C4-2B (cell line): ENCODE measurements at regions not wholly inside any gene's neighbourhood (a gene's known extent, or its start where the extent isn't known, plus 50 kb on each side); places are given as distances from the start of the nearest gene placed in this dataset.

ENCODE experiments used
- H3K27ac ChIP-seq: fragments of 450-650 bp; 2 replicates; pipeline ENCODE4 v1.5.1; 2017
- ZFX ChIP-seq: fragments of 450-650 bp; IDR thresholded peaks from 2 replicates; pipeline ENCODE4 v1.6.1; 2017
- TF ChIP-seq, protein P1 (sequence below): fragments of 450-650 bp; conservative IDR thresholded peaks from 2 replicates; pipeline ENCODE4 v1.5.1; 2017; ENCODE audit warnings: mild to moderate bottlenecking

DNA sequence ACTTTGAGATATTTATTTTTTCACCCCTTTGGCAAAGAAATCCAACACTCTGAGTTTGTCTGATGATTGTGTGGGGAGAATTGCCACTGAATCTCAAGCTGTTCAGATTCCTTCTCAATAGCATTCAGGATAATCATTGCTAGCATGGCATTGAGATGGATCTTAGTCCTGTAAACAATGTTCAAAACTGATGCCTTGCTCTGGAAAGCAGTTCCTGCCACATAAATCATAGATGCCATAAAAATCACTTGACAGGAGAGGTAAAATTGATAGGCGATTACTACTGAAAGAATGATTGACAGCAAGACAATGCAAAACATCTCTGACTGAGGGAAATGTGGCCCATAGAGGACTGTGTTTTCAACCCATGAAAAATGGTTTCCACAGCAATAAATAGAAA is 915.6 kb downstream of the TRHDE start:
- TF ChIP-seq, protein P1, sequence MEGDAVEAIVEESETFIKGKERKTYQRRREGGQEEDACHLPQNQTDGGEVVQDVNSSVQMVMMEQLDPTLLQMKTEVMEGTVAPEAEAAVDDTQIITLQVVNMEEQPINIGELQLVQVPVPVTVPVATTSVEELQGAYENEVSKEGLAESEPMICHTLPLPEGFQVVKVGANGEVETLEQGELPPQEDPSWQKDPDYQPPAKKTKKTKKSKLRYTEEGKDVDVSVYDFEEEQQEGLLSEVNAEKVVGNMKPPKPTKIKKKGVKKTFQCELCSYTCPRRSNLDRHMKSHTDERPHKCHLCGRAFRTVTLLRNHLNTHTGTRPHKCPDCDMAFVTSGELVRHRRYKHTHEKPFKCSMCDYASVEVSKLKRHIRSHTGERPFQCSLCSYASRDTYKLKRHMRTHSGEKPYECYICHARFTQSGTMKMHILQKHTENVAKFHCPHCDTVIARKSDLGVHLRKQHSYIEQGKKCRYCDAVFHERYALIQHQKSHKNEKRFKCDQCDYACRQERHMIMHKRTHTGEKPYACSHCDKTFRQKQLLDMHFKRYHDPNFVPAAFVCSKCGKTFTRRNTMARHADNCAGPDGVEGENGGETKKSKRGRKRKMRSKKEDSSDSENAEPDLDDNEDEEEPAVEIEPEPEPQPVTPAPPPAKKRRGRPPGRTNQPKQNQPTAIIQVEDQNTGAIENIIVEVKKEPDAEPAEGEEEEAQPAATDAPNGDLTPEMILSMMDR: no peak
- no peak overlapping the region for H3K27ac ChIP-seq

DNA sequence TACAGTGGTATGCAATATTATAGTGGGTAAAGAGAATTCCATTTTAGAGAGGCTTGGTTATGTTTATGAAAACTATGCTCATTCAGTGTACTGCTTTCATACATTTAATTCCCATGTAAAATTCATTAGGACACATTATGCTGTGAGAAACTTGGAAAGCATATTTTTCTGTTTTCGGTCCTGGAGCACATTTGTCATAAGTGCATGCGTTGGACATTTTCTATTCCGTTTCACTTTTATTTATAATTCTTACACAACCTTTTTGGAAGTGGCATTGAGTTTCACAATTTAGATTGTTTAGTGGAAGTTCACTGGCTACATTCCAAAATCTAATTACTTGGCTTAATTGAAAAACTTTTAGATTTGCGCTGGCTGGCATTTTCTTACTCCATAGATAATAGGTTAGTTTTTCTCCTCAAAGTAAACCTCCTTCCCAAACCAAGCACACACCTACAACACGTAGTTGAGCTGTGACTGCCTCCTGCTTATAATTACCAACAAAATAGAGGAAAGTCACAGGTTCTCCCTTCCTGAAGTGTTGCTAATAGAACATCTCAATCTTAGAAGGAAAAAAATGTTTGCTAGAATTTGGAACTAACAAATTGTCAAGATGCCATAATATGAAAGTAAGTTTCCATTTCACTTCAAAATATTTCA is 938.5 kb downstream of the TRHDE start:
- no peak overlapping the region for H3K27ac ChIP-seq
- no peak for TF ChIP-seq ZFX
- TF ChIP-seq, protein P1: no peak

DNA sequence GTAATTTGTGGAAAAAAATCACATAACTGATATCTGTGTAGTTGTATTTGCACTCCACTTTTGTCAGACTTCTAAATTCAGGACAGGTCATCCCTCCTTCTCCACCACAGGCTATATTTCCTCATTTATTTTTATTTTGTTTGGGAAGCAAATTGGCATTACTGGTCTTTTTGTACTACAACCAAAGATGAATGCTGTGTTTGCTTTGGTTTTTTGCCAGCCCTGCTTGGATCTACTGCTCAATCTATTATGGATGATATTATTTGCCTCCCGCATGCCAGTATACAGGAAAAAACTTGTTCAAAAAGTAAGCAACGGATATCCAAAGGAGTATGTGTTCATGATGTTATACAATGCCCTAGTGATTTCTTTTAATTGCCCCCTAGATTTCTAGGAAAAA is 948.8 kb downstream of the TRHDE start:
- H3K27ac ChIP-seq: no peak overlapping the region
- TF ChIP-seq ZFX: no peak
- TF ChIP-seq, protein P1: no peak

DNA sequence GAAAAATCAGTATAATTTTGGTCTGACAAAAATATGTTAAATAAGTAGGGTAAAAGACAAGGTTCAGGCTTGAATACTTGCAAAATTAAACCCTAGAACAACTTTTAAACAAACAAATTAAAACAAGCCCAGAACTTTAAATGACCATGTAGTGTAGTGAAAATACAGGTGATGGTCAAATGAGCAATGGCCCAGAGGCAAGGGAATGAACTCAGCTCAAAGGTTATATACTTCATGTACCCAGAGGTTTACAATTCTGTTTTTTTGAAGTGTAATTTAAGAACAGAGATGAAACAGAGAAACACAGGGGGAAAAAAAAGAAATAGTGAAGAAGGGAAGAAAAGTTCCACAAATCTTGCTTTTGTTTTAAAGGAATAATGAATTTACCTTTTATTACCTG is 949.2 kb downstream of the TRHDE start:
- H3K27ac ChIP-seq: no peak overlapping the region
- TF ChIP-seq ZFX: no peak
- TF ChIP-seq, protein P1: no peak

DNA sequence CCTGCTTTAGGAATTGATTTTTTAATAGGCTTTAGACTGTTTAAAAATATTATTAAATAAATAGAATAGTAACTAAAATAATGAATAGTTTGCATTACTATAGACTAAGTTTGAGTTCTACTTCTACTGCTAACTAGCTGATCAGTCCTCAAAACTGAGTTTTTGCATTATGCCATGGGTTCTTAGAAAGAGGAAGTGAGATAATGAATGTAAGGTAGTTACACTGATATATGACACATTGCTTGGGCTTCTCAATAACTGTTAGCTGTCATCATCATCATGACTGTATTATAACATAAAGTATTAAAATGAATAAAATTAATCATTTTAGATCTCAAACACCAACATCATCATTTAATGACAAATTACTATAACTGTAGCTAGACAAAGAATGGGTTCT is 949.7 kb downstream of the TRHDE start:
- no peak overlapping the region for H3K27ac ChIP-seq
- TF ChIP-seq, protein P1: no peak

DNA sequence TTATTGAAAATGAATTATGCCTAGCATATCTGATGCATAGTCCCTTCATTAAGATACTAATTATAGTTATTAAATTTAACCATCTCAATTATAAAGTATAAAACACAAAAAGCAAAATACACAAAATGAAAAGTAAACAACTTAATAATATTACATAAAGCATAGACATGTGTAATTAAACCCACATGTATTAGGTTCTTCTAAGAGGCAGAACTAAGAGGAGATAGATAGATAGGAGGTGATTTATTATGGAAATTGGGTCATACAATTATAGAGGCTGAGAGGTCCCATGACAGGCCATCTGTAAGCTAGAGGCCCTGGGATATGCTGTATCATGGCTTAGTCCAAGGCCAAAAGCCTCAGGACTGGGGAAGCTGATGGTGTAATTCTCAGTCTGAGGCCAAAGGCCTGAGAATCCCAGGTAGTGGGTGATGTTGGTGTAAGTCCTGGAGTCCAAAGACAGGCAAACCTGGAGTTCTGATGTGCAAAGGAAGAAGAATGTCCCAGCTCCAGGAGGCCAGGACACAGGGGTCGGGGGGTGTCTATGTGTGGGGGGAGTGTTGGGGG is 953.3 kb downstream of the TRHDE start:
- no peak for TF ChIP-seq ZFX
- TF ChIP-seq, protein P1: no peak
- H3K27ac ChIP-seq: no peak overlapping the region

DNA sequence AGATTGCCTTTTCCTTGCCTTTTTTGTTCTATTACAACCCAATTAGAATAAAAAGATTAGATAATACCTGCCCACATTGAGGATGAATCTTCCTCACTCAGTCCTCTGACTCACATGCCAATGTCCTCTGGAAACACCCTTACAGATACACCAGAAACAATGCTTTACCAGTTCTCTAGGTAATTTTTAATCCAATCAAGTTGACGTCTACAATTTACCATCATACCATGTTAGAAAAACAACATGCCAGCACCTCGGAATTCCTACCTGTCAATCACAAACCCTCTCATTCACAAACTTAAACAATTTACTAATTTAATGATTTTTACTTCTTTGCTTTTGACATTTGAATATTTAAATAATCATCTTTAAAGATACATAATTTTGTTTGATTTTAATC is 953.8 kb downstream of the TRHDE start:
- no peak overlapping the region for H3K27ac ChIP-seq
- TF ChIP-seq, protein P1: no peak
- no peak for TF ChIP-seq ZFX
